Renal pelvis (tissue), 1 donor: ENCODE measurements at regions not wholly inside any gene's neighbourhood (a gene's known extent, or its start where the extent isn't known, plus 50 kb on each side); places are given as distances from the start of the nearest gene placed in this dataset.
"Not testable (repeated sequence)": the region's sequence is repeated elsewhere in the genome, so short reads cannot be mapped to it uniquely, and the experiment has no call there.

Source experiments
- DNase-seq: peaks from one replicate; pipeline ENCODE4 v3.0.0-alpha.2; 2013

- DNase-seq = not testable (repeated sequence)
These were observed 350.3 kb downstream of the ANAPC1 start for GRCh38 chr2:111533557-111534247.

GRCh38 chr2:111534910-111535352 is 349.1 kb downstream of the ANAPC1 start:
- peak; percentile 28 for DNase-seq

- peak; percentile 33 for DNase-seq
These were observed 348.6 kb downstream of the ANAPC1 start for GRCh38 chr2:111535404-111535803.

- DNase-seq = no peak
These were observed 346.8 kb downstream of the ANAPC1 start for GRCh38 chr2:111537078-111537655.

GRCh38 chr2:111539991-111540390 is 344.0 kb downstream of the ANAPC1 start:
- not testable (repeated sequence) for DNase-seq

- DNase-seq = not testable (repeated sequence)
These were observed 341.7 kb downstream of the ANAPC1 start for GRCh38 chr2:111542120-111542774.

GRCh38 chr2:111544006-111544405 is 340.0 kb downstream of the ANAPC1 start:
- DNase-seq = not testable (repeated sequence)

- DNase-seq = not testable (repeated sequence)
These were observed 338.1 kb downstream of the ANAPC1 start for GRCh38 chr2:111545723-111546431.

- not testable (repeated sequence) for DNase-seq
These were observed 337.4 kb downstream of the ANAPC1 start for GRCh38 chr2:111546578-111546977.

- DNase-seq = not testable (repeated sequence)
These were observed 334.8 kb downstream of the ANAPC1 start for GRCh38 chr2:111549174-111549573.

GRCh38 chr2:111551428-111551827 is 332.6 kb downstream of the ANAPC1 start:
- DNase-seq = not testable (repeated sequence)

GRCh38 chr2:111552625-111553024 is 331.4 kb downstream of the ANAPC1 start:
- DNase-seq = not testable (repeated sequence)

GRCh38 chr2:111559301-111559700 is 324.7 kb downstream of the ANAPC1 start:
- DNase-seq = not testable (repeated sequence)

GRCh38 chr2:111559814-111560213 is 324.2 kb downstream of the ANAPC1 start:
- not testable (repeated sequence) for DNase-seq

- DNase-seq = peak; percentile 2
These were observed 317.9 kb downstream of the ANAPC1 start for GRCh38 chr2:111566068-111566467.

GRCh38 chr2:111567233-111567632 is 316.8 kb downstream of the ANAPC1 start:
- DNase-seq = not testable (repeated sequence)

GRCh38 chr2:111569356-111570199 is 314.4 kb downstream of the ANAPC1 start:
- not testable (repeated sequence) for DNase-seq

- DNase-seq = not testable (repeated sequence)
These were observed 313.5 kb downstream of the ANAPC1 start for GRCh38 chr2:111570300-111571114.

- DNase-seq = not testable (repeated sequence)
These were observed 309.2 kb downstream of the ANAPC1 start for GRCh38 chr2:111574803-111575202.
